PFSK-1 (cell line): ENCODE measurements at regions not wholly inside any gene's neighbourhood (a gene's known extent, or its start where the extent isn't known, plus 50 kb on each side); places are given as distances from the start of the nearest gene placed in this dataset.

Experiments used
- FOXP2 ChIP-seq: optimal IDR thresholded peaks from 2 replicates; pipeline ENCODE3; 2011; ENCODE audit warnings: borderline replicate concordance, control low read depth, inconsistent platforms; ENCODE audit not compliant: insufficient read depth; ENCODE audit errors: extremely low read length, extremely low read depth
- POLR2AphosphoS5 ChIP-seq: IDR thresholded peaks from 2 replicates; pipeline ENCODE4 v1.6.1; 2012; ENCODE audit warnings: low read depth, mild to moderate bottlenecking, control low read depth, low read length, moderate library complexity
- SIN3A ChIP-seq: IDR thresholded peaks from 2 replicates; pipeline ENCODE4 v1.6.1; 2012; ENCODE audit warnings: mild to moderate bottlenecking, low read length, moderate library complexity, borderline replicate concordance; ENCODE audit not compliant: insufficient read depth
- TAF1 ChIP-seq: IDR thresholded peaks from 2 replicates; pipeline ENCODE4 v1.6.1; 2012; ENCODE audit warnings: low read length, control low read depth, borderline replicate concordance; ENCODE audit not compliant: insufficient read depth
- TF ChIP-seq, protein P1 (sequence below), 2 experiments: IDR thresholded peaks; 2 replicates each; pipeline versions ENCODE4 v1.6.1 to v1.8.0; 2011 to 2012; ENCODE audit warnings: low read depth in 2 of 2, low read length in 2 of 2, control low read depth in 1 of 2, inconsistent platforms in 1 of 2, mild to moderate bottlenecking in 1 of 2, moderate library complexity in 1 of 2; ENCODE audit not compliant: insufficient read depth in 1 of 2

DNA sequence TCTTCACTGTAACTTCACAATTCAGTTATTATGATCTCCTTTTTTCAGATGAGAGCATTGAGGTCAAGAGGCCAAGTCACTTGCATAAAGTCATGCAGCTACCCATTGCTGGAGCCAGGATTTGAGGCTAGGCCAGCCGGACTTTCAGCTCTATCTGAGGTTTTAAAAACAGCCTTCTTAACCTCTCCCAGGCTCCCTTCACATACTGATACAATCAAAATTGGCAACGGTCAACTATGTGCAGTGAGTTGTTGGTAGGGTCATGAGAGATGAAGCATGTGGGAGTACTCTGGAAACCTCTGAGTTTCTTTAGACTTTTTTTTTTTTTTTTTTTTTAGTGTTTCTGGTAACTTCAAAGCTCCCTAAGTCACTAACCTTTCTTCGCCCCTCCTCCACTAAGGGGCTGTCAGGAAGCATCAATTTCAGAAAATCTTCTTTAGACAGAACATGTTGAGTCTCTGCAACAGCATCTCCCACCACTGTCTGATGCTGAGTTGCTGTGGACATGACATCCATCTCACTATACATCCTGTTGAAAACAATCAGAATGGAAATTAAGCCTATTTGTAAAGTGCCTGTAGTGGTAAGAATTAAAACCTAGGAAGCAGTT is 201.8 kb downstream of the SIPA1L2 start:
- TF ChIP-seq TAF1 (no peak), SIN3A (no peak), FOXP2 (no peak), POLR2AphosphoS5 (no peak)
- TF ChIP-seq, protein P1, sequence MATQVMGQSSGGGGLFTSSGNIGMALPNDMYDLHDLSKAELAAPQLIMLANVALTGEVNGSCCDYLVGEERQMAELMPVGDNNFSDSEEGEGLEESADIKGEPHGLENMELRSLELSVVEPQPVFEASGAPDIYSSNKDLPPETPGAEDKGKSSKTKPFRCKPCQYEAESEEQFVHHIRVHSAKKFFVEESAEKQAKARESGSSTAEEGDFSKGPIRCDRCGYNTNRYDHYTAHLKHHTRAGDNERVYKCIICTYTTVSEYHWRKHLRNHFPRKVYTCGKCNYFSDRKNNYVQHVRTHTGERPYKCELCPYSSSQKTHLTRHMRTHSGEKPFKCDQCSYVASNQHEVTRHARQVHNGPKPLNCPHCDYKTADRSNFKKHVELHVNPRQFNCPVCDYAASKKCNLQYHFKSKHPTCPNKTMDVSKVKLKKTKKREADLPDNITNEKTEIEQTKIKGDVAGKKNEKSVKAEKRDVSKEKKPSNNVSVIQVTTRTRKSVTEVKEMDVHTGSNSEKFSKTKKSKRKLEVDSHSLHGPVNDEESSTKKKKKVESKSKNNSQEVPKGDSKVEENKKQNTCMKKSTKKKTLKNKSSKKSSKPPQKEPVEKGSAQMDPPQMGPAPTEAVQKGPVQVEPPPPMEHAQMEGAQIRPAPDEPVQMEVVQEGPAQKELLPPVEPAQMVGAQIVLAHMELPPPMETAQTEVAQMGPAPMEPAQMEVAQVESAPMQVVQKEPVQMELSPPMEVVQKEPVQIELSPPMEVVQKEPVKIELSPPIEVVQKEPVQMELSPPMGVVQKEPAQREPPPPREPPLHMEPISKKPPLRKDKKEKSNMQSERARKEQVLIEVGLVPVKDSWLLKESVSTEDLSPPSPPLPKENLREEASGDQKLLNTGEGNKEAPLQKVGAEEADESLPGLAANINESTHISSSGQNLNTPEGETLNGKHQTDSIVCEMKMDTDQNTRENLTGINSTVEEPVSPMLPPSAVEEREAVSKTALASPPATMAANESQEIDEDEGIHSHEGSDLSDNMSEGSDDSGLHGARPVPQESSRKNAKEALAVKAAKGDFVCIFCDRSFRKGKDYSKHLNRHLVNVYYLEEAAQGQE (IDR thresholded peaks at IDR 0.05; ENCODE audit: insufficient read depth in 1 of 2, low read depth in 2 of 2, low read length in 2 of 2): no peak

DNA sequence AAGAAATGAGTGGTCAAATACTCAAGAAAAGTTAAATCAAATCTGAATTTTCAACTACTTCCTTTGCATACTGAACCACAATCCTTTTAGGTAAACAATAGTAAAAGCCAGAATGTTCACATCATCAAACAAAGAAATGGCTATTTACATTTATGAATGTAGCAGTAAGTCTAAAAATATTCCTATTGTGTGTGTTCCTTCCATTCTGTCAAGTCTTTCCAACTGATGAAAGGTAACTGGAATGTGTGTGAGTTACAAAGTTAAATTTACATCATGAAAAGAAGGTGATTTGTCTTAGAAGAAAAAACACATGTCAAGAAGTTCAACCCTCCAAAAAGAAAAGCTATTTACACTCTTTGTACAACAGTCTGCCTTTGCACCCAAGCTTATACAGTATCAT is 203.1 kb downstream of the SIPA1L2 start:
- TF ChIP-seq SIN3A (no peak), FOXP2 (no peak), POLR2AphosphoS5 (no peak), TAF1 (no peak)

DNA sequence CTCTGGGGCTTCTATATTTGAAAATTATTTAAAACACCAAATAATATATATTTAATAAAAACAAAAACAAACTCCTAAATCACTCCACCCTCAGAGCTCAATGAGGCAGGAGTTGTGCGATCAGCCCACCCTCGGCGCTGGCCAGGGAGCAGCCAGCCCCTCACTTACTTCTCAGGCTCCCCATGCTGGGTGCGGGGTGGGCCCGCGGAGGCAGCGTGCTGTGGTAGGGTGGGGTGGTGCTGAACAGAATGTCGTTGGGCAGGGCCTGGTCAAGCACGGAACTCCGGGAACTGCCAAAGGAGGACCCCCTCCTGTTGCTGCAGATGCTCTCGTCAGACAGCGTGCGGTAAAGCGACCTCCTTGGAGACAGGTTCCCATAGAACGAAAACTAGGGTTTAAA is 204.5 kb downstream of the SIPA1L2 start:
- TF ChIP-seq FOXP2 (no peak), TAF1 (no peak), POLR2AphosphoS5 (no peak), SIN3A (no peak)
- TF ChIP-seq, protein P1 (IDR thresholded peaks at IDR 0.05; ENCODE audit: insufficient read depth in 1 of 2, low read depth in 2 of 2, low read length in 2 of 2): no peak

DNA sequence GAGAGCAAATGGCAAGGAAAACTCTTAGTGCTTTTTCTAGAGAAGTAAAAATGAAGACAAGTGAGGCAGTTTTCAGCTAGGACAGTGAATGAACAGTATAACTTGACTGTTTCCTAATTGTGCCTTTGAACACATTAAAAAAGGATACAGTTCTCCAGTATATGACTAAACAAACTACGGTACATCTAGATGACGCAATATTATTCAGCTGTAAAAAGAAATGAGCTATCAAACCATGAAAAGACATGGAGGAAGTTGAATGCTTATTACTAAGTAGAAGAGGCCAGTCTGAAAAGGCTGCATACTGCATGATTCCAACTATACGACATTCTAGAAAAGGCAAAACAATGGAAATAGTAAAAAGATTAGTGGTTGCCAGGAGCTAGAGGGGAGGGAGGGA is 206.3 kb downstream of the SIPA1L2 start:
- TF ChIP-seq, protein P1 (IDR thresholded peaks at IDR 0.05; ENCODE audit: insufficient read depth in 1 of 2, low read depth in 2 of 2, low read length in 2 of 2): no peak
- no peak for TF ChIP-seq FOXP2

DNA sequence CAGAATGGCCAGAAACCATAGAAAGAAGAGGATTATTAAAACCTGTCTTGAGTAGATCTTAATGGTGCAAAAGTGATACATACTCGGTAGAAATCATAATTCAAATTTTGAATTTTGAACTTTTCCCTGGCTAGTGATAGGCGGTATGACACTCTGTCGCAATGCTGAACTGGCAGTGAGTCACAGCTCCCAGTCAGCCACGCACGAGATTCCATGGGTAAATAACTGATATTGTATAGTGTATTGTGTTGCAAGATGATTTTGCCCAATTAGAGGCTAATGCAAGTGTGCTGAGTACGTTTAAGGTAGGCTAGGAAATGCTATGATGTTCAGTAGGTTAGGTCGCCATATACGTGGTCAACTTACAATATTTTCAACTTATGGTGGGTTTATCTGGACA is 207.0 kb downstream of the SIPA1L2 start:
- no peak for TF ChIP-seq FOXP2
- no peak for TF ChIP-seq SIN3A
- no peak for TF ChIP-seq POLR2AphosphoS5
- no peak for TF ChIP-seq TAF1

DNA sequence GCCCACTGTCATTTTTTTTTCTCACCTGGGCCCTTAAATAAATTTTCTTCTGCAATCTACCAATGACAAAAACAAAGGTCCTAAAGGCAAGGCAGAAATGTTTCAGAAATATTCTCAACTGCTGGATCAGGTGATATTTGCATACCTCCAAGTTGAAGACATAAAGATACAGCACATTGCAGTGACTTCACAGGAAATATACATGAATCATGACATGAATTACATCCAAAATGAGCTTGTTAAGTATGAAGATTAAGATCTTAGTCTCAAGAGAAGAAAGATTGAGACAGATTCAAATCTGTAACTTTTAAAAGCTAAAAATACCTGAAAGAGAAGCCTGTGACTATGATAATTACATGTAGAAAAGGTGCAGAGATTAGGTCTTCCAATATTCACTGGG is 207.8 kb downstream of the SIPA1L2 start:
- TF ChIP-seq, protein P1 (IDR thresholded peaks at IDR 0.05; ENCODE audit: insufficient read depth in 1 of 2, low read depth in 2 of 2, low read length in 2 of 2): no peak
- TF ChIP-seq FOXP2: no peak
- TF ChIP-seq POLR2AphosphoS5: no peak
- no peak for TF ChIP-seq SIN3A
- TF ChIP-seq TAF1: no peak
